HEK293 (cell line): ENCODE measurements at regions not wholly inside any gene's neighbourhood (a gene's known extent, or its start where the extent isn't known, plus 50 kb on each side); places are given as distances from the start of the nearest gene placed in this dataset.

Source experiments
- MZF1 ChIP-seq: fragments of 450-650 bp; formaldehyde crosslinking; IDR thresholded peaks from 2 replicates; pipeline ENCODE4 v1.5.1; 2017; ENCODE audit warnings: missing biosample characterization, missing genetic modification characterization, borderline replicate concordance
- ZFP69B ChIP-seq: fragments of 450-650 bp; formaldehyde crosslinking; IDR thresholded peaks from 2 replicates; pipeline ENCODE4 v1.5.1; 2016; ENCODE audit warnings: missing biosample characterization, missing genetic modification characterization
- ZNF266 ChIP-seq: fragments of 450-650 bp; formaldehyde crosslinking; IDR thresholded peaks from 2 replicates; pipeline ENCODE4 v1.5.1; 2016; ENCODE audit warnings: missing biosample characterization, missing genetic modification characterization, low read depth
- ZNF274 ChIP-seq, 2 experiments: fragments of 200-500 bp in 1 of 2; fragments of 450-650 bp in 1 of 2; sonication (Bioruptor generic) in 1 of 2; formaldehyde crosslinking in 1 of 2; IDR thresholded peaks; 2 replicates each; pipeline versions ENCODE4 v1.5.1 to v1.6.1; 2014 to 2016; ENCODE audit warnings: borderline replicate concordance in 1 of 2, inconsistent platforms in 1 of 2, low read length in 1 of 2, missing biosample characterization in 1 of 2, missing genetic modification characterization in 1 of 2
- ZNF391 ChIP-seq: fragments of 450-650 bp; formaldehyde crosslinking; IDR thresholded peaks from 2 replicates; pipeline ENCODE4 v1.5.1; 2016; ENCODE audit warnings: low read depth, missing biosample characterization, missing genetic modification characterization, borderline replicate concordance
- ZNF394 ChIP-seq: fragments of 450-650 bp; formaldehyde crosslinking; IDR thresholded peaks from 2 replicates; pipeline ENCODE4 v1.5.1; 2016; ENCODE audit warnings: missing biosample characterization, missing genetic modification characterization, mild to moderate bottlenecking, moderate library complexity, borderline replicate concordance
- ZNF473 ChIP-seq: fragments of 450-650 bp; formaldehyde crosslinking; IDR thresholded peaks from 2 replicates; pipeline ENCODE4 v1.5.1; 2017; ENCODE audit warnings: missing biosample characterization, missing genetic modification characterization
- ZNF514 ChIP-seq: fragments of 450-650 bp; formaldehyde crosslinking; IDR thresholded peaks from 2 replicates; pipeline ENCODE4 v1.5.1; 2016; ENCODE audit warnings: missing biosample characterization, missing genetic modification characterization
- ZNF571 ChIP-seq: fragments of 450-650 bp; formaldehyde crosslinking; IDR thresholded peaks from 2 replicates; pipeline ENCODE4 v1.5.0; 2017; ENCODE audit warnings: missing biosample characterization, missing genetic modification characterization
- ZNF701 ChIP-seq: fragments of 450-650 bp; formaldehyde crosslinking; IDR thresholded peaks from 2 replicates; pipeline ENCODE4 v1.5.1; 2016; ENCODE audit warnings: missing biosample characterization, missing genetic modification characterization
- ZSCAN30 ChIP-seq: fragments of 450-650 bp; IDR thresholded peaks from 2 replicates; pipeline ENCODE4 v1.5.1; 2018; ENCODE audit warnings: missing biosample characterization, mild to moderate bottlenecking, missing genetic modification characterization, moderate library complexity
- TF ChIP-seq, protein P1 (sequence below): fragments of 450-650 bp; formaldehyde crosslinking; IDR thresholded peaks from 2 replicates; pipeline ENCODE4 v1.5.1; 2016; ENCODE audit warnings: missing biosample characterization, missing genetic modification characterization
- TF ChIP-seq, protein P2 (sequence below): fragments of 450-650 bp; formaldehyde crosslinking; IDR thresholded peaks from 2 replicates; pipeline ENCODE4 v1.5.1; 2016; ENCODE audit warnings: missing biosample characterization, missing genetic modification characterization, low read depth

DNA sequence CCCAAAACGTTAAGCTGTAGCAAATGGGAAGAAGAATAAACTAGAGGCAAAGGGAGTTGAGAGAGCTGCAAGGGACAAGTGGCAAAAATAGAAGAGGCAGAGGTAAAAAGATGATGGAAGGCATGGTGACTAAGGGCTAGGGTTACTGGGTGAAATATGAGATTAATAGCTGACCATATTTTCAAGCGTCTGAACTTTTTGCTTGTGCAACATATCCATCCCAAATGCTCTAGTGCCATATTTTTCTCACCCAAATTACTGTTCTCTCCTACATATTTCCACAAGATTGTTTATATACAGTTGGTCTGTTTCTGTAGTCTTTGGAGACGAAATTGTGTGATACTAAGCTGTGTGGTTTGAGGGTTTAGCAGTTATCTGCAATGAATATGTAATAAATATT, 145.5 kb downstream of the GMNC start:
- no peak for TF ChIP-seq ZSCAN30
- TF ChIP-seq, protein P1, sequence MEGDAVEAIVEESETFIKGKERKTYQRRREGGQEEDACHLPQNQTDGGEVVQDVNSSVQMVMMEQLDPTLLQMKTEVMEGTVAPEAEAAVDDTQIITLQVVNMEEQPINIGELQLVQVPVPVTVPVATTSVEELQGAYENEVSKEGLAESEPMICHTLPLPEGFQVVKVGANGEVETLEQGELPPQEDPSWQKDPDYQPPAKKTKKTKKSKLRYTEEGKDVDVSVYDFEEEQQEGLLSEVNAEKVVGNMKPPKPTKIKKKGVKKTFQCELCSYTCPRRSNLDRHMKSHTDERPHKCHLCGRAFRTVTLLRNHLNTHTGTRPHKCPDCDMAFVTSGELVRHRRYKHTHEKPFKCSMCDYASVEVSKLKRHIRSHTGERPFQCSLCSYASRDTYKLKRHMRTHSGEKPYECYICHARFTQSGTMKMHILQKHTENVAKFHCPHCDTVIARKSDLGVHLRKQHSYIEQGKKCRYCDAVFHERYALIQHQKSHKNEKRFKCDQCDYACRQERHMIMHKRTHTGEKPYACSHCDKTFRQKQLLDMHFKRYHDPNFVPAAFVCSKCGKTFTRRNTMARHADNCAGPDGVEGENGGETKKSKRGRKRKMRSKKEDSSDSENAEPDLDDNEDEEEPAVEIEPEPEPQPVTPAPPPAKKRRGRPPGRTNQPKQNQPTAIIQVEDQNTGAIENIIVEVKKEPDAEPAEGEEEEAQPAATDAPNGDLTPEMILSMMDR (tag by site-specific recombination), result no peak
- TF ChIP-seq ZNF391 (tag by site-specific recombination), result no peak
- TF ChIP-seq ZNF274 (IDR thresholded peaks at IDR 0.05; ENCODE audit: low read length), result no peak
- TF ChIP-seq ZNF274 (tag by site-specific recombination; IDR thresholded peaks at IDR 0.05; ENCODE audit: borderline replicate concordance), result no peak
- no peak for TF ChIP-seq ZFP69B (tag by site-specific recombination)
- no peak for TF ChIP-seq ZNF571 (tag by site-specific recombination)
- no peak for TF ChIP-seq MZF1
- TF ChIP-seq ZNF701 (tag by site-specific recombination), result no peak
- TF ChIP-seq, protein P2, sequence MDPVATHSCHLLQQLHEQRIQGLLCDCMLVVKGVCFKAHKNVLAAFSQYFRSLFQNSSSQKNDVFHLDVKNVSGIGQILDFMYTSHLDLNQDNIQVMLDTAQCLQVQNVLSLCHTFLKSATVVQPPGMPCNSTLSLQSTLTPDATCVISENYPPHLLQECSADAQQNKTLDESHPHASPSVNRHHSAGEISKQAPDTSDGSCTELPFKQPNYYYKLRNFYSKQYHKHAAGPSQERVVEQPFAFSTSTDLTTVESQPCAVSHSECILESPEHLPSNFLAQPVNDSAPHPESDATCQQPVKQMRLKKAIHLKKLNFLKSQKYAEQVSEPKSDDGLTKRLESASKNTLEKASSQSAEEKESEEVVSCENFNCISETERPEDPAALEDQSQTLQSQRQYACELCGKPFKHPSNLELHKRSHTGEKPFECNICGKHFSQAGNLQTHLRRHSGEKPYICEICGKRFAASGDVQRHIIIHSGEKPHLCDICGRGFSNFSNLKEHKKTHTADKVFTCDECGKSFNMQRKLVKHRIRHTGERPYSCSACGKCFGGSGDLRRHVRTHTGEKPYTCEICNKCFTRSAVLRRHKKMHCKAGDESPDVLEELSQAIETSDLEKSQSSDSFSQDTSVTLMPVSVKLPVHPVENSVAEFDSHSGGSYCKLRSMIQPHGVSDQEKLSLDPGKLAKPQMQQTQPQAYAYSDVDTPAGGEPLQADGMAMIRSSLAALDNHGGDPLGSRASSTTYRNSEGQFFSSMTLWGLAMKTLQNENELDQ (tag by site-specific recombination), result no peak
- TF ChIP-seq ZNF514 (tag by site-specific recombination), result no peak
- no peak for TF ChIP-seq ZNF473
- no peak for TF ChIP-seq ZNF266 (tag by site-specific recombination)
- no peak for TF ChIP-seq ZNF394
